AG08395 (cell line): ENCODE measurements at regions not wholly inside any gene's neighbourhood (a gene's known extent, or its start where the extent isn't known, plus 50 kb on each side); places are given as distances from the start of the nearest gene placed in this dataset.
"Not testable (repeated sequence)": the region's sequence is repeated elsewhere in the genome, so short reads cannot be mapped to it uniquely, and the experiment has no call there.

Experiments used
- DNase-seq: peaks from one replicate; pipeline ENCODE4 v3.0.0; 2012; ENCODE audit warnings: mixed read lengths, low spot score

- DNase-seq: peak; percentile 3
Observed at GRCh38 chr11:23236826-23237555, 376.7 kb upstream of the CCDC179 start.

GRCh38 chr11:23252426-23252825 lies 392.2 kb upstream of the CCDC179 start:
- no peak for DNase-seq

GRCh38 chr11:23257088-23257487 lies 396.8 kb upstream of the CCDC179 start:
- DNase-seq: no peak

DNA sequence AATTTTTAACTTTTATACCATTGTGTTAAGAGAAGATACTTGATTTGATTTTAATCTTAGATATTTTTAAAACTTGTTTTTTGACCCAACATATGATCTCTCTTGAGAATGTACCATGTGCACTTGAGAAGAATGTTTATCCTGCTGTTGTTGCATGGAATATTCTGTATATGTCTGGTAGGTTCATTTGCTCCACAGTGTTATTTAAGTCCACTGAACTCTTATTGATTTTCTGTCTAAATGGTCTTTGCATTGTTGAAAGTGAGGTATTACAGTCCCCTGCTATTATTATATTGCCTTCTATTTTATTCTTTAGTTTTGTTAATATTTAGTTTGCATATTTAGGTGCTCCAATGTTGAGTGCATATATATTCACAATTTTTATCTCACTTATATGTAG lies 397.3 kb upstream of the CCDC179 start:
- no peak for DNase-seq

DNA sequence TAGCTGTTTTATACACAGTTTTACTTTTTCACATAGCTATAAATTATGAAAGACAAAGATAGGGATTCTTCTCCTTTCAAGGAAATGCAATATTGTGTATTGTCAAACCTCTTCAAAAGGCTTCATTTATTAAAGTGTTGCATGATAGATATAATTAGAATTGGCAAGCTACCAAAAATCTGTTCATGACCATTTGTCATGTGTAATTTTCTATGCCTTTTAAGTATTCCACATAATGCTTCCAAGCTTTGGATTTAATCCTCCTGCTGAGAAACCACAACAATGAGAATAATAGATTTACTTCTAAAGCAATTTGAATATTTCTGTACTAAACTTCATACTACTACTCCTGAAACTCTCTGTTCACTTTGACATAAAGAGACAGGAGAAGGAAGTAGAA lies 403.2 kb upstream of the CCDC179 start:
- DNase-seq: no peak

- no peak for DNase-seq
Observed at GRCh38 chr11:23272095-23272494, 411.8 kb upstream of the CCDC179 start.

GRCh38 chr11:23278121-23278520 lies 417.8 kb upstream of the CCDC179 start:
- peak; percentile 53 for DNase-seq

DNA sequence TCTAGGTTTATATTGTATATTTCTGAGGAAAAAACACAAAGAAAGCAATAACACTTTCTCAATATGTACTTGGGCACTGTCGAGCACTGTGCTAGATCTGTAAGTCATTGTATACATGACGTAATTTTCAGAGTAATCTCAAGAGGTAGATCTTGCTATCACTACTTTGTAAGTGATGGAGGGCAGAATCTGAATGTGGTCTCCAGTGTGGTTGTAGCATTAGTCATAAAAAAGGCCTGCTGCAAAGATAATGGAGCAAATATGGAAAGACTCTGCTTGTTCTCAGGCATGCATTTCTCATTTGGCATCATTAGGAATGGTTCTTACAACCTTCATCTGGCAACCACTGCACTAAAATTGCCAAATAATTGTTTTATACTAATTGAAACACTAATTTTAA lies 419.8 kb upstream of the CCDC179 start:
- DNase-seq: peak; percentile 44

- DNase-seq: no peak
Observed at GRCh38 chr11:23283666-23284065, 423.4 kb upstream of the CCDC179 start.

DNA sequence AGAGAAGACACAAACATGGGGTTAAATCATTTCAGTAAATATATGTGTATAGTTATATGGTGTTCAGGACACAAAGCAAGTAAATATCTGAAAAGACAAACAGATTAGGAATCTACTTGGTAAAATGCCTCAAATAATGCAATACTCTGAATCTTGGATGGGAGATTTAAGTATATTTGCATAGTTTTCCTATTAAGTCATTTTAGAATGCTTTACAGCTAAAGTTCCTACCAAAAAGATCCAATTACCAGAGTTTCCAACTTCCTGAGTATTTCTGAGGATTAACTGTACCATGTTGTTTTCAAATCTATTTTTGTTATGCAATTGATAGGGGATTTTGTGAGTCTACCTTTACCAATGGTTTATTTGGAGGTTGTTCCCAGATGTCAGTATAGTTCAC lies 424.4 kb upstream of the CCDC179 start:
- peak; percentile 50 for DNase-seq

DNA sequence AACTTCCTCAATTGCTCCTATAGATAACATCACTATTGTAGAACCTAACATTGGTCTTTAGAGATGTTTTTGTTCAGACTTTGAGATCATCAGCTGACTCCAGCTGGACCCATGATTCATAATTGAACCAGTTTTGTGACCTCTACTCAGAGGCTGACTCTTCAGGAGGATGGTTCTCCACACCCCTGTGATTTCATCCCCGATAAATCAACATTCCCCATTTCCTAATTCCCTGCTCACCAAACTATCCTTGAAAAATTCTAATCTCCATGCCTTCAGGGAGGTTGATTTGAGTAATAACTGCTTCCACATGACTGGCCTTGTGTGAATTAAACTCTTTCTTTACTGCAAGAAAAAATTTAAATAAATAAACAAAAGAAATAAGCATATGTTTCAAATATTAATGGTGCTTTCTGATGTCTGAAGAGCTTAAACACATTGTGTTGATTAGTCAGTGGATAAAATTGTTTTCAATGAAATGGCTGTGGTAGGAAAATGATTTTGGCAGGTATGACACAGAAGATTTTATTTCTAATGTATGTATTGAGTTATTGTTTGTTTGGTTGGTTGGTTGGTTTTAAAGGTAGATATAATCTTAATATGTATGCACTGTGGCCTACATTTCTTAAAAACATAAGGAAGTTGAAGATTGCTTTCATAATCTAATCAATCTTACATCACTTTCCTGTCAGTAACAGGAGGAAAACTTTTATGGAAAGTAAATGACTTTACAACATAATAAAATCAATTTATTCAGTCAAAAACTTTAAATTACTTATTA lies 427.9 kb upstream of the CCDC179 start:
- peak; percentile 67 for DNase-seq

DNA sequence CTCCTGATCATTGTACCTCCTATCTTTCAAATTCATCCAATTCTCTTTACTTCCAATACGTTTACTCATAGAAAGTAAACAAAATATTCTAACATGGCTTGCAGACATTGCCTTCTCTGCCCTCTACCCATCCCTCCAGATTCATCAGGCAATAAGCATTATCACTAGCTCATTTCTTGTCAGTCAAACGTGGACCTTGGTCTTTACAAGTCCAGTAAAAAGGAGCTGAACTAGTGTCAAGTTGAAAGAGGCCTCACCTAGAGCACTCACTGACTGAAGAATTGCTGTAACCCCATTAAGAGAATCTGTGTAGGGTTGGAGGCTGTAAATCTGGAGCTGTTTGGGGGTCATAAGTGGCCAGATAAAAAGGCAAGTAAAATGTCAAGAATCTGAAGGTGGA lies 435.0 kb upstream of the CCDC179 start:
- DNase-seq: no peak

- DNase-seq: no peak
Observed at GRCh38 chr11:23308041-23308440, 447.8 kb upstream of the CCDC179 start.

DNA sequence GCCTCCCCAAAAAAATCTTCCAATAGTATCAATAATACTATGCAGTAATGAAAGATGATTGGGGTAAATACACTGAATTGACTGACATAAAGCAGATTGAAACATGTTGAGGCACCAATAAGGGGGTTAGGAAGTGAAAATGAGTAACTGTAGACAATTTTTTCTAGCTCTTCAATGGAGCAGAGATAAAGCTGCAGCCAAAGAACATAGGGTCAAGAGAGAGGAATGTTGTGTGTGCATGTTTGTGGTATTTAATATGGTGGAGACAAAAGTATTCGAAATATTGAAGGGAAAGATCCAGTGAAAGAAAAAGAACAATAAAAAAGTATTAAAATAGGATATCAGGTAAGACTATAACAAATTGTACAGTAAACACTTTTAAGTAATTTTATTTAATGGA lies 450.0 kb upstream of the CCDC179 start:
- DNase-seq: peak; percentile 43

GRCh38 chr11:23311986-23312940 lies 452.0 kb upstream of the CCDC179 start:
- DNase-seq: peak; percentile 46

DNA sequence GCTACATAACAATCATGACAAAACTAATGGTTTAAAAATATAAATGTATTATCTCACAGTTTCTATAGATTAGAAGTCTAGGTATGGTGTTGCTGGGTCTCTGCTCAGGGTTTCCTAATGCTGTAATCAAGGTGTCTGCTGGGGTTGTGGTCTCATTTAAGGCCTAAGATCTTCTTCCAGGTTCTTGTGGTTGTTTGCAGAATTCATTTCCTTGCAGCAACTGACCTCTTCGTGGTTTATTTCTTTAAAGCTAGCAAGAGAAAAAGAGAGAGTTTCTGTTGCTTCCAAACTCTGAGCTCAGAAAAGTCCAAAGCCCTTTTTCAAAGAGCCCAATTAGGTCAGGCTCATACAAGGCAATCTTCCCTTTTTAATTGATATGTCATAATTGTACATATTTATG lies 452.7 kb upstream of the CCDC179 start:
- DNase-seq: no peak

DNA sequence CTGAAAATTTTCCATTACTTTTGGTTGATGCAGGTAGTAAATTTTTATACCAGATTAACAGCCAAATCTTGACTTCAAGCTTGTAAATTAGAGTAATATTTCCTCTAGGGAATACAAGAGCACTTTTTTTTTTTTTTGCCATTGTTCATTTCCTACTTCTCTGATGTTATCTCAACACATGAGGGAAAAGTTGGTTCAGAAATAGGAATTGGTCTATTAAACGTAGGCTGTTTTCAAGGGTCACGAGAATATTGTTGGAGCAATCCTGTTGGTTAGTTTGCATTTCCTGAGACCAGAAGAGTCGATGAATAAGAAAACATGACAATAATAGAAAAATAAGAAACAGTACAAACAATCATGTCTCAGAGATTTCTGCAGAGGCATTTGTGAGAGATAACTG lies 453.9 kb upstream of the CCDC179 start:
- DNase-seq: no peak

GRCh38 chr11:23315286-23315685 lies 455.0 kb upstream of the CCDC179 start:
- DNase-seq: no peak

GRCh38 chr11:23317816-23318215 lies 457.5 kb upstream of the CCDC179 start:
- no peak for DNase-seq

DNA sequence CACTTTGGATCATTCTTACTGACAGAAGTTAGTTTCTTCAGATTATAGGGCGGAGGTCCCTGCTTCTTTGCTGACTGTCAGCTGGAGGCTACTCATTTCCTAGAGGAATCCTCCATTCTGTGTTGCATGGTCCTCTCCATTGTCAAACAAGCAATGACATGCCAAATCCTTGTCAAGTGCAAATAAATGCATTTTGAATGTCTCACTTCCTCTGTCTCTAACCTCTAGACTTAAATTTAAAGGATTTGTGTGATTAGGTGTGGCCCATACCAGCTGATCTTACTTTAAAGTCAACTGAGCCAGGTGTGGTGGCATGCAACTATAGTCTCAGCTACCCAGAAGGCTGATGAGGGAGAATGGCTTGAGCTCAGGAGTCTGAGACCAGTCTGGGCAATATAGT lies 458.4 kb upstream of the CCDC179 start:
- no peak for DNase-seq

GRCh38 chr11:23320131-23320530 lies 459.9 kb upstream of the CCDC179 start:
- no peak for DNase-seq

- DNase-seq: not testable (repeated sequence)
Observed at GRCh38 chr11:23335586-23335985, 475.3 kb upstream of the CCDC179 start.
